Fibroblast of lung (primary cell): ENCODE measurements at regions not wholly inside any gene's neighbourhood (a gene's known extent, or its start where the extent isn't known, plus 50 kb on each side); places are given as distances from the start of the nearest gene placed in this dataset.

Source experiments
- DNase-seq, 2 donors: peaks; one replicate each; pipeline versions ENCODE4 v3.0.0 to v3.0.0-alpha.2; 2010; ENCODE audit warnings: low read depth in 2 of 2
- H2AFZ ChIP-seq: 2 replicates; pipeline ENCODE4 v1.5.1; 2012; ENCODE audit warnings: low read length, control low read depth, inconsistent platforms
- H3K27ac ChIP-seq: 2 replicates; pipeline ENCODE4 v1.5.1; 2011; ENCODE audit warnings: low read length, control low read depth; ENCODE audit not compliant: insufficient read depth
- H3K27me3 ChIP-seq: 2 replicates; pipeline ENCODE4 v1.5.1; 2011; ENCODE audit warnings: mild to moderate bottlenecking, low read length; ENCODE audit not compliant: control insufficient read depth, insufficient read depth
- H3K36me3 ChIP-seq: 2 replicates; pipeline ENCODE4 v1.5.1; 2011; ENCODE audit warnings: low read length; ENCODE audit not compliant: control insufficient read depth, insufficient read depth
- H3K4me1 ChIP-seq: 2 replicates; pipeline ENCODE4 v1.5.1; 2011; ENCODE audit warnings: low read length; ENCODE audit not compliant: control insufficient read depth, insufficient read depth; ENCODE audit errors: extremely low read depth
- H3K4me2 ChIP-seq: 2 replicates; pipeline ENCODE4 v1.5.1; 2011; ENCODE audit warnings: low read length, control low read depth; ENCODE audit not compliant: insufficient read depth; ENCODE audit errors: extremely low read depth
- H3K4me3 ChIP-seq, 4 experiments: fragments of 200-600 bp in 1 of 4; sonication (generic) in 1 of 4; replicated peaks in 1 of 4; 2 replicates each; pipeline ENCODE4 v1.5.1; 2011 to 2016; ENCODE audit warnings: low read length in 4 of 4, low read depth in 3 of 4, mild to moderate bottlenecking in 3 of 4, control low read depth in 2 of 4, inconsistent platforms in 1 of 4, mixed read lengths in 1 of 4; ENCODE audit not compliant: insufficient read depth in 1 of 4; ENCODE audit errors: control extremely low read depth in 1 of 4
- H3K79me2 ChIP-seq: 2 replicates; pipeline ENCODE4 v1.5.1; 2012; ENCODE audit warnings: mild to moderate bottlenecking, low read length, inconsistent platforms; ENCODE audit not compliant: control insufficient read depth, insufficient read depth
- H3K9ac ChIP-seq: 2 replicates; pipeline ENCODE4 v1.5.1; 2011; ENCODE audit warnings: mild to moderate bottlenecking, low read length, control low read depth; ENCODE audit not compliant: insufficient read depth
- H3K9me3 ChIP-seq: 2 replicates; pipeline ENCODE4 v1.5.1; 2012; ENCODE audit warnings: low read depth, low read length; ENCODE audit not compliant: control insufficient read depth, insufficient read depth
- H4K20me1 ChIP-seq: 2 replicates; pipeline ENCODE4 v1.5.1; 2011; ENCODE audit warnings: low read length; ENCODE audit not compliant: control insufficient read depth, insufficient read depth; ENCODE audit errors: extremely low read depth
- CTCF ChIP-seq, 2 donors: IDR thresholded peaks in 1 of 2; conservative IDR thresholded peaks in 1 of 2; 1 replicate in 1 of 2; 2 replicates in 1 of 2; pipeline ENCODE4 v1.5.1; 2011 to 2012; ENCODE audit warnings: low read length in 2 of 2, control low read depth in 1 of 2, inconsistent platforms in 1 of 2, low read depth in 1 of 2, mild to moderate bottlenecking in 1 of 2
- EZH2 ChIP-seq: IDR thresholded peaks from 2 replicates; pipeline ENCODE4 v1.5.1; 2012; ENCODE audit warnings: low read length, control low read depth, mild to moderate bottlenecking; ENCODE audit errors: missing control alignments

GRCh38 chr2:157934684-157935377 lies 58.7 kb upstream of the ACVR1 start:
- no peaks in the 10 kb centered on the region for H3K79me2 ChIP-seq
- no peaks in the 10 kb centered on the region for H3K9me3 ChIP-seq
- H2AFZ ChIP-seq, result no peak overlapping the region
- H3K4me3 ChIP-seq, result no peak overlapping the region
- H3K36me3 ChIP-seq, result no peaks in the 10 kb centered on the region
- no peaks in the 10 kb centered on the region for H3K4me1 ChIP-seq
- no peak overlapping the region for H3K4me2 ChIP-seq
- no peaks in the 10 kb centered on the region for H4K20me1 ChIP-seq
- H3K27ac ChIP-seq, result no peak overlapping the region
- H3K9ac ChIP-seq, result no peak overlapping the region
- H3K27me3 ChIP-seq, result peaks cover 13% of the 10 kb centered on the region
- DNase-seq, result no peak
- no peak for TF ChIP-seq CTCF (conservative IDR thresholded peaks at IDR 0.05 in 1 of 2, IDR thresholded peaks at IDR 0.05 in 1 of 2; ENCODE audit: low read depth in 1 of 2, low read length in 2 of 2)
- TF ChIP-seq EZH2, result no peak

- Histone ChIP-seq H4K20me1 (no peaks in the 10 kb centered on the region), H3K9me3 (no peaks in the 10 kb centered on the region), H3K36me3 (no peaks in the 10 kb centered on the region), H3K4me1 (no peaks in the 10 kb centered on the region), H2AFZ (no peak overlapping the region), H3K9ac (no peak overlapping the region), H3K27ac (no peak overlapping the region), H3K79me2 (no peaks in the 10 kb centered on the region), H3K4me2 (no peak overlapping the region), H3K4me3 (no peak overlapping the region), H3K27me3 (peaks cover 13% of the 10 kb centered on the region)
- TF ChIP-seq EZH2 (no peak), CTCF (conservative IDR thresholded peaks at IDR 0.05 in 1 of 2, IDR thresholded peaks at IDR 0.05 in 1 of 2; ENCODE audit: low read depth in 1 of 2, low read length in 2 of 2) (no peak)
- no peak for DNase-seq
These were observed 57.2 kb upstream of the ACVR1 start for GRCh38 chr2:157933160-157933920.

- no peak overlapping the region for H3K4me3 ChIP-seq
- DNase-seq, result peak in 1 of 2 donors; percentile 28
- no peak for TF ChIP-seq CTCF (conservative IDR thresholded peaks at IDR 0.05 in 1 of 2, IDR thresholded peaks at IDR 0.05 in 1 of 2; ENCODE audit: low read depth in 1 of 2, low read length in 2 of 2)
- no peak for TF ChIP-seq EZH2
- no peak overlapping the region for H3K9ac ChIP-seq
- no peaks in the 10 kb centered on the region for H4K20me1 ChIP-seq
- peaks cover 13% of the 10 kb centered on the region for H3K27me3 ChIP-seq
- no peaks in the 10 kb centered on the region for H3K9me3 ChIP-seq
- H3K79me2 ChIP-seq, result no peaks in the 10 kb centered on the region
- no peaks in the 10 kb centered on the region for H3K4me1 ChIP-seq
- H3K27ac ChIP-seq, result no peak overlapping the region
- H3K36me3 ChIP-seq, result no peaks in the 10 kb centered on the region
- H2AFZ ChIP-seq, result no peak overlapping the region
- H3K4me2 ChIP-seq, result no peak overlapping the region
These were observed 56.5 kb upstream of the ACVR1 start for GRCh38 chr2:157932480-157933159.
